Hippocampal formation (tissue), 2 donors: ENCODE measurements at regions not wholly inside any gene's neighbourhood (a gene's known extent, or its start where the extent isn't known, plus 50 kb on each side); places are given as distances from the start of the nearest gene placed in this dataset.
"Not testable (repeated sequence)": the region's sequence is repeated elsewhere in the genome, so short reads cannot be mapped to it uniquely, and the experiment has no call there.

Experiments used
- DNase-seq, 2 donors: peaks; one replicate each; lab custom pipeline; 2025; lab: John Stamatoyannopoulos, UW

GRCh38 chr16:79864032-79864780, 263.7 kb upstream of the MAF start:
- no peak for DNase-seq

- DNase-seq: no peak
Measured at GRCh38 chr16:79863128-79864031, 262.8 kb upstream of the MAF start.

- DNase-seq: no peak
Measured at GRCh38 chr16:79862601-79863000, 262.1 kb upstream of the MAF start.

- no peak for DNase-seq
Measured at GRCh38 chr16:79856581-79856980, 256.0 kb upstream of the MAF start.

GRCh38 chr16:79850348-79850747, 249.8 kb upstream of the MAF start:
- no peak for DNase-seq

- DNase-seq: no peak
Measured at GRCh38 chr16:79849119-79849518, 248.6 kb upstream of the MAF start.

GRCh38 chr16:79848719-79849118, 248.2 kb upstream of the MAF start:
- no peak for DNase-seq

GRCh38 chr16:79847569-79847968, 247.0 kb upstream of the MAF start:
- no peak for DNase-seq

GRCh38 chr16:79847101-79847500, 246.6 kb upstream of the MAF start:
- DNase-seq: no peak

- no peak for DNase-seq
Measured at GRCh38 chr16:79845734-79846135, 245.2 kb upstream of the MAF start.

- no peak for DNase-seq
Measured at GRCh38 chr16:79845033-79845733, 244.6 kb upstream of the MAF start.

- DNase-seq: no peak
Measured at GRCh38 chr16:79844603-79845002, 244.1 kb upstream of the MAF start.

- no peak for DNase-seq
Measured at GRCh38 chr16:79843631-79844043, 243.1 kb upstream of the MAF start.

GRCh38 chr16:79843145-79843544, 242.6 kb upstream of the MAF start:
- DNase-seq: no peak

- no peak for DNase-seq
Measured at GRCh38 chr16:79842197-79842596, 241.7 kb upstream of the MAF start.

- DNase-seq: no peak
Measured at GRCh38 chr16:79839466-79840341, 239.2 kb upstream of the MAF start.

- peak in 1 of 2 donors; percentile 11 for DNase-seq
Measured at GRCh38 chr16:79838496-79839259, 238.1 kb upstream of the MAF start.

- no peak for DNase-seq
Measured at GRCh38 chr16:79836144-79836543, 235.6 kb upstream of the MAF start.

- no peak for DNase-seq
Measured at GRCh38 chr16:79835194-79835593, 234.7 kb upstream of the MAF start.

- DNase-seq: no peak
Measured at GRCh38 chr16:79834720-79835119, 234.2 kb upstream of the MAF start.

GRCh38 chr16:79834003-79834402, 233.5 kb upstream of the MAF start:
- DNase-seq: not testable (repeated sequence)
